ENCODE measurements at regions not wholly inside any gene's neighbourhood (a gene's known extent, or its start where the extent isn't known, plus 50 kb on each side); places are given as distances from the start of the nearest gene placed in this dataset.

GRCh38 chr13:90498096-90498495, 849.4 kb upstream of the MIR17HG start (continued):
- TF ChIP-seq ZNF407 (IDR thresholded peaks at IDR 0.05; ENCODE audit: low read depth) (no peak), CUX1 (CRISPR knock-in tag; IDR thresholded peaks at IDR 0.05) (no peak)

All from K562 (cell line).